HG02884 (cell line): ENCODE measurements at regions not wholly inside any gene's neighbourhood (a gene's known extent, or its start where the extent isn't known, plus 50 kb on each side); places are given as distances from the start of the nearest gene placed in this dataset.
"Not testable (repeated sequence)": the region's sequence is repeated elsewhere in the genome, so short reads cannot be mapped to it uniquely, and the experiment has no call there.

Experiments
- ATAC-seq: cut with Tn5 transposase; IDR thresholded peaks from one replicate; pipeline ENCODE4 v1.9.1; 2021; ENCODE audit warnings: mild to moderate bottlenecking, moderate library complexity; ENCODE audit not compliant: unreplicated experiment

DNA sequence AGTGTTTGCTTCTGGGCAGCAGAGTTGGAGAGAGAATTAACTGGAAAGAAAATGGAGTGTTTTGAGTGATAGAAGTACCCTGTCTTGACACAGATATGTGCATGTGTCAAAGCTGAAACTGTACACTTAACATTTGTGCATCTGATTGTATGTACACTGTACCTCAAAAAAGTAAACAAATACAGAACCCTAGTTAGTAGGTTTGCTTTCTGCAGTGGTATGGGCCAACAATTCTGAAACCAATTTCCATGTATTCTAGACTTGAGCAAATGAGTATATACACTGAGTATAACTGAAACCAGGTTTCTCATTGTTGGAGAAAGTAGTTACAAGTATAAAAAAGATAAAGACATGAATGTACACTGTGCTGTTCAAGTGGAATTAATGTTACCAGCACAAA, 52.4 kb downstream of the ELAPOR2 start:
- ATAC-seq = no peak

DNA sequence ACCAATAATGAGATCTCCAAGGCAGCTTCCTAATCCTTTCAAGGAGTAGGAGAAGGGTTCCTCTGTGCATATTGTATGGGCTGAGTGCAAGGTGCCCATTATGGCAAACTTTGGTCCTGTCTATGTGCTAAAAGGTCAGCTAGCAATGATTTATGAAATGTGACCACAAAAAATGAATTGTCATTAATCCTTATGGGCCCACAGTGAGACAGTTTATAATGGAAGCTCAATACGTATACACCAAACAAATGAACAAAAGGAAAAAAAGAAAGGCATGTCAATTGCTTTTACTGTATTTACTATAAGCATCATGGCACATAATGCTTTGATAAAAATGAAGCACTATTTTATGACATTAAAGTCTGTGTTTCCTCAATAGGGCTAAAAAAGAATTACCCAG, 54.5 kb downstream of the ELAPOR2 start:
- ATAC-seq = no peak

DNA sequence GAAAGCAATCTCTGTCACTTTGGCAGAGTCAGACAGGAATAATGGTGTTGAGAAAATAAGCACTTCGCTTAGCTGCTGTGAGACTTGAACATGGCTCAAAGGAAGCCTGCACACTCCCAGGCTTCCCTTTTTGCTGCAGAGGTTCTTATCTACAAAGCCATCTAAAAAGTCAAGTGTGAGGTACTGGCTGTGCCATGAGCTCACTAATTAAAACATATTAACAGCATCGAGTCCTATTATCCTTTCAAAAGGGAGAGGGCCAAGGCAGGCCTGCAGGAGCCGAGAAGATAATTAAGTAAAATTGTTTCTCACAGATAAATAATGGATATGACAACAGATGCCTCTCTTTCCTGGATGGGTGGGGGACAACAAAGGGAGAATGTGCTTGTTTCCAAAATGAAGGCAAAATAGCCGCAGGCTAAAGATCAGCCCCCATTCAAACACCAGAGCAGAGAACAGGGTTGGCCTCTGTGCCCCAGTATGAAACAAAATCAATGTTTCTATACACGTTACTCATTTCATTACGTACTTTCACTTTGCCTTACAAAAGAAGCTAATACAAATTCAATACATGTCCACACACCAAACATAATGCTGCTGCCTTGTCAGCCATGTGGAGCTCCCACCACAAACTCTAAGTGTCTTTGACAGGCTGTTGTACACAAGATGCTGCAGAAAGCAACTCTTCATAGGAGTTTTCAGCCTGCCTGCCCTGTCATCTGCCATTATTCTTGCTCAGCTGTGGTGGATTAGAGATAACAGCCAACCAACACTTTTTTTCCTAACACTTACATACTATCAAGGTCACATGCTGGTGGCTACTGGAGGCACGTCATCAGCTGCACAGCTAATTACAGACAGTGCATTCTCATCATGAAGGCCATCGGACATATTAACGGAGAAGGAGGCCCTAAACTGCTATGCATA, 55.3 kb downstream of the ELAPOR2 start:
- ATAC-seq = no peak

GRCh38 chr7:87001214-87001613, 58.2 kb downstream of the ELAPOR2 start:
- no peak for ATAC-seq

DNA sequence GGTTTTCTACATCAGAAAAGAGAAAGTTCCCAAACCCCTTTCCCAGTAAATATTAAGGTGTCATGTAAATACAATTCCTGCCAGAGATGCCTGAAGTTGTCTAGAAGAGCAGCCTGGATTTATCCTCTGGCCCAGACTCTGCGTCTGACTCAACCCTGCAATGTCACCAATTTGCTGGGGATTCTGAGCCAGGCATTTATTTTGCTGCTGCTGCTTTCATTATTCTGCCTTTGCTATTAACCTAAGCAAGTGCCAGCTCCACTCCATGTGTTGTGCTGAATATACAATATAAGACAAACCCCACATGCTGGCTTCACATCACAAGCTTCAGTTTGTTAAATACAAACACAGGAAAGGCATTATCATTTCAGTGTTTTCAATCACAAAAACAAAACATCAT, 59.1 kb downstream of the ELAPOR2 start:
- ATAC-seq = no peak

GRCh38 chr7:86999750-87000149, 59.7 kb downstream of the ELAPOR2 start:
- ATAC-seq = no peak

GRCh38 chr7:86995814-86996213, 63.6 kb downstream of the ELAPOR2 start:
- no peak for ATAC-seq

DNA sequence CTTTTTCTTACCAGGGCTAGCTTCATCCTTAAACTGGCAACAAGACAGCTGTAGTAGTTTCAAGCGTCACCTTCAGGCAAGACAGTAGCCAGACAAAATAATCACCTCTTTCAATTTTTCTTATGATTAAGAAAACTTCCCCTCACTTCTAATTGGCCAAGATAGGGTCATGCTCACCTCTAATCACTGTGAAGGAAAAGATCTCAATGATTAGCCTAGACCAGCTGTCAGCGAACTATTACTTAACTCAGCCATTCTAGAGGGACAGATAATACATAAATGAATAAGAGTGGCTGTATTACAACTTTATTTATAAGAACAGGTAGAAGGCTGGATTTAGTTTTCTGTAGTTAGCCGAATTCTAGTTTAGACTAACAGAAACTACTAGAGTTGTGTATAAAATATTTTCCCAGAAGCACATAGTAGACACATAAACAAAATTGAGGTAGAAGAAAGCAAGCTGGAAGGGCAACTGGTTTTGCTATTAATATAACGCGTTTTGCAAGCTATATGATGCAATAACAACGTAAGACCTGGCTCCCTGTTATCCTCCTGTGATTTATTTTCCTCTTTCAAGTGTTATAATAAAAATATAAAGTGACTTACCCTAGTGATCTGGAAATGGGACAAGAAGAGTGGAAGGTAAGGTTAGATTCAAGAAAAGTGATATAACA, 64.3 kb downstream of the ELAPOR2 start:
- no peak for ATAC-seq

GRCh38 chr7:86991771-86992191, 67.7 kb downstream of the ELAPOR2 start:
- ATAC-seq = no peak

DNA sequence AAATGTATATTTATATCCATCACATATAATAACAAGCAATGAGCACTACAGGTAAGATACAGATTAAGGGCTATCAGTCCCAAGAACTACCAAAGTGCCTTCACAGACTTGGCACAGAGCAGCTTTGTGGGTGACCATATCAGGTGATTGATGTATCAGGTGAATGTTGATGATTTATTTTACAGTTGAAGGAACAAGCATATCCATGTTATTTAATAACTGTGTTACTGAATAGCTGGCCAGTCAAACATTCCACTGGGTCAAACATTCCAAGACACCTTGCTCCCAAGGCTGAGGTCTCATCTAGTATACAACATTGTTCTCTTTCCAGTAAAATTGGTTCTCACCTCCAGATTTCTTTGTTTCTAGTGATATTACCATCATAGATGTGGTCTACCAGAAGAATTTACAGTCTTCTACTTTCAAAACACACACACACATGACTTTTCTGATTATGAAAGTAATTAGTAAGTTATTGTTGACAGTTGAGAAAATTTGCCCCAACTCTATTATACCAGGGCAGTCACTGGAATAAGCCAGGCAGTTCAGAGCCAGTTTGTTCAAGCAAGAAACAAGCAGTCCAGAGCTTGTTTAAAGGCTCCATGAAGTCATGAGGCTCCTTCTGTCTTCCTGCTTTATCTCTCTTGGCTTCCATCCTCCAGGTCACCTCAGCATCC, 68.2 kb downstream of the ELAPOR2 start:
- ATAC-seq = no peak

DNA sequence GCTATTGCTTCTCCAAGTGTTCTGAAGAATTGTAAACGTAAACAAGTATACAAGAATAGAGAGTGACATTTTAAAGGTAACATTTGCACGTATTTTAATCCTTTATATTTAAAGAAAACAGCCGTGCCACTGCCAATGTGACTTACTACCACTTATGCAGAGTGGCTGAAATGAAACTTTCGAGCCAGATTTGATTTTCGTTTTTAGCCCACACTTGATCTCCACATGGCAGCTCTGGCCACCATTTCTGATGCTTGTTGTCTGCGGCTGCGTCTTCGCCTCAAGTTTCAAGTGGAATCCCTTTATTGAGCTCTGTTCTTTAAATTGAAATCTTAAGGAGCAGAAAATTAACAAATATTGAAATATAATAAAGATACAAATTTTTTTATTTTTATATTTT, 70.0 kb downstream of the ELAPOR2 start:
- ATAC-seq = no peak

DNA sequence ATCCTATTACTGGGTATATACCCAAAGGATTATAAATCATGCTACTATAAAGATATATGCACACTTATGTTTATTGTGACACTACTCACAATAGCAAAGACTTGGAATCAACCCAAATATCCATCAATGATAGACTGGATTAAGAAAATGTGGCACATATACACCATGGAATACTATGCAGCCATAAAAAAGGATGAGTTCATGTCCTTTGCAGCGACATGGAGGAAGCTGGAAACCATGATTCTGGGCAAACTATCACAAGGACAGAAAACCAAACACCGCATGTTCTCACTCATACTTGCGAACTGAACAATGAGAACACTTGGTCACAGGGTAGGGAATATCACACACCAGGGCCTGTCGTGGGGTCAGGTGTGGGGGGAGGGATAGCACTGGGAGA, 71.6 kb downstream of the ELAPOR2 start:
- not testable (repeated sequence) for ATAC-seq

GRCh38 chr7:86987358-86987757, 72.1 kb downstream of the ELAPOR2 start:
- ATAC-seq = not testable (repeated sequence)

GRCh38 chr7:86985342-86985741, 74.1 kb downstream of the ELAPOR2 start:
- not testable (repeated sequence) for ATAC-seq

DNA sequence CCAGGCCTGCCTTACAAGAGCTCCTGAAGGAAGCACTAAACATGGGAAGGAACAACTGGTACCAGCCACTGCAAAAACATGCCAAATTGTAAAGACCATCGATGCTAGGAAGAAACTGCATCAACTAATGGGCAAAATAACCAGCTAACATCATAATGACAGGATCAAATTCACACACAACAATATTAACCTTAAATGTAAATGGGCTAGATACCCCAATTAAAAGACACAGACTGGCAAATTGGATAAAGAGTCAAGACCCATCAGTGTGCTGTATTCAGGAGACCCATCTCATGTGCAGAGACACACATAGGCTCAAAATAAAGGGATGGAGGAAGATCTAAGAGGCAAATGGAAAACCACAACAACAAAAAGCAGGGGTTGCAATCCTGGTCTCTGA, 75.8 kb downstream of the ELAPOR2 start:
- ATAC-seq = not testable (repeated sequence)

- ATAC-seq = not testable (repeated sequence)
These were observed 77.5 kb downstream of the ELAPOR2 start for GRCh38 chr7:86981937-86982336.

DNA sequence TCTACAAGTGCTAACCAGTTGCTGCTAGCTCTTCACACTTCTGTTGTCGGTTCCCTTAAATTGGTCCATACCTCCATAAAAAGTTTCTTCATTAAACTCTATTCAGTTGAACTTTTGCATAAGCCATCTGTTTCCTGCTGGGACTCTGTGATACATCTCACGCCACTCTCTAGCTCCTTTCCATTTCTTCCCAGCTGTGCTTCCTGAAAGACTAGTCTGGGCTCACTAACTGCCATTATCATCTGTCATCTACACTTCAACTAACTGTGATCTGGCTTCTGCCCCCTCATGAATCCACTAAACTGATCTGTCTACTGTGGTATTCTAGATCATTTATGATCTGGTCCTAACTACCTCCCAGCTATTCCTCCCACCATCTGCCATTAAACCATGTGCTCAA, 78.3 kb downstream of the ELAPOR2 start:
- no peak for ATAC-seq

- no peak for ATAC-seq
These were observed 79.2 kb downstream of the ELAPOR2 start for GRCh38 chr7:86980223-86980622.

DNA sequence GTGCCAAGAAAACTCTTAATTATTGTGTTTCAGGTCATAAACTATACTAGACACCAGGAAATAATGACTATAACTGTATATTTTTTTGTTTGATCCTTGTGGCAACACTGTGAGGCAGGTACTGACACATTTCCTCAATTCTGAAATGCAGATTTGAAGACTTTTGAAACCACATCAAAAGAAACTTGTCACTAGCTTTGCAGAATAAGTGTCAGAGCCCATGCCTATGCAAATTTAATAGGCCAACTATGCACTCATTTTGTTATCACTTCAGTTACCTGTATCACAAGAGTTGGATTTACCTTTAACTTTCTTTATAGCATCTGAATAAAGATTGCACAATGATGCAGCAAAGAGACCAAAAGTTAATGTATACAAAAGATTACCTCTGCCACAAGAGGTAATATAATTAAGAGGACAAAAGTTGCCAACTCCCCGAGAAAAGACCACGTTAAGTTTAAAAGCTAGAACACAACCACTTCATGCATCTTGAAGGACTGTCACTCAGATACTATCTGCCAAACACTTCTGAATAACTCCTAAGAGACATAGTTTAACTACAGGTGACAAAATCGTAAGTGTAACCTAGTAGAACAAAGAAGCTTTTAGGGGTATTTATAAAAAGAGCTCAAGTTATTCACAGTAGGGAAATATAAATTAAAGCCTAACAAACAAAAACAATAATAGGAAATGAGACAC, 80.5 kb downstream of the ELAPOR2 start:
- peak; percentile 98 for ATAC-seq

GRCh38 chr7:86976958-86977357, 82.5 kb downstream of the ELAPOR2 start:
- ATAC-seq = no peak

- ATAC-seq = no peak
These were observed 83.5 kb downstream of the ELAPOR2 start for GRCh38 chr7:86975914-86976313.
